G401 (cell line): ENCODE measurements at regions not wholly inside any gene's neighbourhood (a gene's known extent, or its start where the extent isn't known, plus 50 kb on each side); places are given as distances from the start of the nearest gene placed in this dataset.

Source experiments
- DNase-seq: peaks from one replicate; pipeline ENCODE4 v3.0.0-alpha.2; 2015; ENCODE audit warnings: low spot score
- in situ Hi-C: cut with HindIII; loops from 2 replicates; pipeline ENCODE4 v1.10.0; 2016; ENCODE audit warnings: low sequenced_read_pairs, mixed read lengths

- in situ Hi-C loops = no loop called here
- no peak for DNase-seq
Observed at GRCh38 chr14:86858031-86858430, 1135.0 kb downstream of the GALC start.

GRCh38 chr14:86852530-86852929, 1140.5 kb downstream of the GALC start:
- in situ Hi-C loops = no loop called here
- DNase-seq = no peak

GRCh38 chr14:86847140-86847539, 1145.8 kb downstream of the GALC start:
- no peak for DNase-seq

GRCh38 chr14:86838363-86838762, 1154.6 kb downstream of the GALC start:
- in situ Hi-C loops = no loop called here

More at GRCh38 chr14:86847140-86847539, 1145.8 kb downstream of the GALC start:
- in situ Hi-C loops = no loop called here

GRCh38 chr14:86826661-86827060, 1166.3 kb downstream of the GALC start:
- DNase-seq = no peak
- in situ Hi-C loops = no loop called here

More at GRCh38 chr14:86838363-86838762, 1154.6 kb downstream of the GALC start:
- no peak for DNase-seq

- DNase-seq = no peak
- in situ Hi-C loops = no loop called here
Observed at GRCh38 chr14:86824167-86824566, 1168.8 kb downstream of the GALC start.

GRCh38 chr14:86823581-86823980, 1169.4 kb downstream of the GALC start:
- in situ Hi-C loops = no loop called here
- DNase-seq = no peak

GRCh38 chr14:86815341-86815740, 1177.6 kb downstream of the GALC start:
- in situ Hi-C loops = no loop called here
- no peak for DNase-seq

GRCh38 chr14:86802726-86803125, 1190.3 kb downstream of the GALC start:
- in situ Hi-C loops = no loop called here

GRCh38 chr14:86799244-86799647, 1193.7 kb downstream of the GALC start:
- in situ Hi-C loops = no loop called here
- no peak for DNase-seq

More at GRCh38 chr14:86802726-86803125, 1190.3 kb downstream of the GALC start:
- DNase-seq = no peak

GRCh38 chr14:86798330-86798729, 1194.7 kb downstream of the GALC start:
- in situ Hi-C loops = no loop called here
- DNase-seq = no peak

- in situ Hi-C loops = no loop called here
- DNase-seq = no peak
Observed at GRCh38 chr14:86797075-86797351, 1196.0 kb downstream of the GALC start.

- in situ Hi-C loops = no loop called here
- no peak for DNase-seq
Observed at GRCh38 chr14:86796221-86797074, 1196.5 kb downstream of the GALC start.

GRCh38 chr14:86794689-86795088, 1198.3 kb downstream of the GALC start:
- DNase-seq = no peak
- in situ Hi-C loops = no loop called here

- DNase-seq = no peak
- in situ Hi-C loops = no loop called here
Observed at GRCh38 chr14:86790408-86791364, 1202.3 kb downstream of the GALC start.

GRCh38 chr14:86788224-86788623, 1204.8 kb downstream of the GALC start:
- in situ Hi-C loops = no loop called here
- DNase-seq = no peak

GRCh38 chr14:86787717-86788116, 1205.3 kb downstream of the GALC start:
- in situ Hi-C loops = no loop called here
- DNase-seq = no peak

GRCh38 chr14:86782092-86782580, 1210.8 kb downstream of the GALC start:
- DNase-seq = no peak
- in situ Hi-C loops = no loop called here

GRCh38 chr14:86780876-86781510, 1212.0 kb downstream of the GALC start:
- DNase-seq = no peak
- in situ Hi-C loops = no loop called here

GRCh38 chr14:86780461-86780860, 1212.5 kb downstream of the GALC start:
- in situ Hi-C loops = no loop called here

More at GRCh38 chr14:86780461-86780860, 1212.5 kb downstream of the GALC start:
- no peak for DNase-seq
